HG02798 (cell line): ENCODE measurements at regions not wholly inside any gene's neighbourhood (a gene's known extent, or its start where the extent isn't known, plus 50 kb on each side); places are given as distances from the start of the nearest gene placed in this dataset.
"Not testable (repeated sequence)": the region's sequence is repeated elsewhere in the genome, so short reads cannot be mapped to it uniquely, and the experiment has no call there.

Experiments used
- ATAC-seq: cut with Tn5 transposase; IDR thresholded peaks from one replicate; pipeline ENCODE4 v1.9.1; 2021; ENCODE audit warnings: mild to moderate bottlenecking; ENCODE audit not compliant: unreplicated experiment, poor library complexity

- ATAC-seq, result no peak
Measured at GRCh38 chr2:224185023-224185601, 146.0 kb upstream of the SERPINE2 start.

- no peak for ATAC-seq
Measured at GRCh38 chr2:224183086-224183485, 144.0 kb upstream of the SERPINE2 start.

GRCh38 chr2:224182498-224182897 lies 143.4 kb upstream of the SERPINE2 start:
- ATAC-seq, result no peak

GRCh38 chr2:224181534-224182155 lies 142.6 kb upstream of the SERPINE2 start:
- ATAC-seq, result no peak

GRCh38 chr2:224180810-224181209 lies 141.7 kb upstream of the SERPINE2 start:
- no peak for ATAC-seq

- ATAC-seq, result no peak
Measured at GRCh38 chr2:224178056-224178455, 139.0 kb upstream of the SERPINE2 start.

- no peak for ATAC-seq
Measured at GRCh38 chr2:224175538-224175937, 136.5 kb upstream of the SERPINE2 start.

GRCh38 chr2:224174990-224175389 lies 135.9 kb upstream of the SERPINE2 start:
- no peak for ATAC-seq

- no peak for ATAC-seq
Measured at GRCh38 chr2:224174521-224174920, 135.4 kb upstream of the SERPINE2 start.

GRCh38 chr2:224173933-224174332 lies 134.8 kb upstream of the SERPINE2 start:
- no peak for ATAC-seq

- no peak for ATAC-seq
Measured at GRCh38 chr2:224173210-224173609, 134.1 kb upstream of the SERPINE2 start.

GRCh38 chr2:224171226-224171625 lies 132.1 kb upstream of the SERPINE2 start:
- no peak for ATAC-seq

GRCh38 chr2:224169847-224170246 lies 130.8 kb upstream of the SERPINE2 start:
- ATAC-seq, result no peak

- ATAC-seq, result not testable (repeated sequence)
Measured at GRCh38 chr2:224167781-224168180, 128.7 kb upstream of the SERPINE2 start.

GRCh38 chr2:224166654-224167053 lies 127.6 kb upstream of the SERPINE2 start:
- no peak for ATAC-seq

- no peak for ATAC-seq
Measured at GRCh38 chr2:224165901-224166319, 126.8 kb upstream of the SERPINE2 start.

GRCh38 chr2:224163566-224164307 lies 124.7 kb upstream of the SERPINE2 start:
- ATAC-seq, result no peak

GRCh38 chr2:224162122-224162521 lies 123.0 kb upstream of the SERPINE2 start:
- ATAC-seq, result no peak

GRCh38 chr2:224161712-224162111 lies 122.6 kb upstream of the SERPINE2 start:
- no peak for ATAC-seq

- no peak for ATAC-seq
Measured at GRCh38 chr2:224160917-224161316, 121.8 kb upstream of the SERPINE2 start.

- no peak for ATAC-seq
Measured at GRCh38 chr2:224159345-224159928, 120.4 kb upstream of the SERPINE2 start.
